ENCODE measurements at regions not wholly inside any gene's neighbourhood (a gene's known extent, or its start where the extent isn't known, plus 50 kb on each side); places are given as distances from the start of the nearest gene placed in this dataset.

DNA sequence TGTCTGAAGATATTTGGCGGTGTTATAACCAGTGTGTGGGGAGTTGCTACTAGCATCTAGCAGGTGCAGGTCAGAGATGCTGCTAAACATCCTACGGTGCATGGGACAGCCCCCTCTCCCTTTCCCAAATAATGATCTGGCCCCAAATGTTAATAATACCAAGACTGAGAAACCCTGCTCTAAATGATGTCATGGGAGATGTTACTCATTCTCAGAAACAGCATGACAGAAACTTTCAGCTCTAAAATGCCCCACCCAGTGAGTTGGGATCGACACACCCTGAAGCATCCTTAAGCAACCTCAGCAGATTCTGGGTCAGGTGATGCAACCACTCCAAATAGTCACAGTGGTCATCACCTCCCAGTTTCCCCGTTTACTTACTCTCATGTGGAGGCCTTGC, 108.8 kb upstream of the MPP7 start:
- Histone ChIP-seq H3K9ac (ENCODE audit: low read length) (peak overlapping the region; percentile 19; the same call in 1 of the 2 replicates), H3K9me3 (ENCODE audit: insufficient read depth, low read length) (no peaks in the 10 kb centered on the region), H3K79me2 (ENCODE audit: low read length) (no peaks in the 10 kb centered on the region), H4K20me1 (ENCODE audit: insufficient read depth, low read length) (no peaks in the 10 kb centered on the region), H3K36me3 (replicated peaks; ENCODE audit: low read depth, low read length) (peaks cover 3% of the 10 kb centered on the region), H2AFZ (ENCODE audit: low read depth, low read length) (no peak overlapping the region), H3K4me3 (ENCODE audit: low read length) (peak overlapping the region; percentile 35; the same call in 1 of the 2 replicates), H3K4me1 (ENCODE audit: low read length) (peaks cover 43% of the 10 kb centered on the region), H3K4me2 (ENCODE audit: low read length) (peak overlapping the region; percentile 58), H3K27me3 (ENCODE audit: low read depth, low read length) (no peaks in the 10 kb centered on the region), H3K27ac (ENCODE audit: low read length) (peak overlapping the region; percentile 86)
- no peak for TF ChIP-seq EZH2phosphoT487 (IDR thresholded peaks at IDR 0.05; ENCODE audit: low read depth)
- TF ChIP-seq, protein P1, sequence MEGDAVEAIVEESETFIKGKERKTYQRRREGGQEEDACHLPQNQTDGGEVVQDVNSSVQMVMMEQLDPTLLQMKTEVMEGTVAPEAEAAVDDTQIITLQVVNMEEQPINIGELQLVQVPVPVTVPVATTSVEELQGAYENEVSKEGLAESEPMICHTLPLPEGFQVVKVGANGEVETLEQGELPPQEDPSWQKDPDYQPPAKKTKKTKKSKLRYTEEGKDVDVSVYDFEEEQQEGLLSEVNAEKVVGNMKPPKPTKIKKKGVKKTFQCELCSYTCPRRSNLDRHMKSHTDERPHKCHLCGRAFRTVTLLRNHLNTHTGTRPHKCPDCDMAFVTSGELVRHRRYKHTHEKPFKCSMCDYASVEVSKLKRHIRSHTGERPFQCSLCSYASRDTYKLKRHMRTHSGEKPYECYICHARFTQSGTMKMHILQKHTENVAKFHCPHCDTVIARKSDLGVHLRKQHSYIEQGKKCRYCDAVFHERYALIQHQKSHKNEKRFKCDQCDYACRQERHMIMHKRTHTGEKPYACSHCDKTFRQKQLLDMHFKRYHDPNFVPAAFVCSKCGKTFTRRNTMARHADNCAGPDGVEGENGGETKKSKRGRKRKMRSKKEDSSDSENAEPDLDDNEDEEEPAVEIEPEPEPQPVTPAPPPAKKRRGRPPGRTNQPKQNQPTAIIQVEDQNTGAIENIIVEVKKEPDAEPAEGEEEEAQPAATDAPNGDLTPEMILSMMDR (IDR thresholded peaks at IDR 0.05; ENCODE audit: low read depth, low read length), result no peak

DNA sequence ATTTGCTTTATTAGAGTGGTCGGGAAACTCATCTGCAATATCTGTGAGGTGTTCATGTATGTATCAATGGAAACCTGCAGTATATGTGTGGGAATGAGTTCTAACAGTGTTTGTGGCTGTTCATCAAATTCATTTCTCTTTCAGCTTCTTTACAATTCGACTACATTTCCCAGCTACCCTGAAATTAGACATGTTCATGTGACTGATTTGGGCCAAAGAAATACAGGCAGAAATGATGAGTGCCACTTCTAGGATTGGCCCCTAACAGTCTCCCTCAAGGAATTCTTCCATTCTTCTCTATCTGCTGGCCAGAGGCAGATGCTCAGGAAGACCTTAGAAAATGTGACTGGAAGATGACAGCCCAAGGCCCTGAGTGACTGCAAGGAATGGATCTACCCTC, 114.8 kb upstream of the WAC start:
- Histone ChIP-seq H4K20me1 (ENCODE audit: insufficient read depth, low read length) (no peaks in the 10 kb centered on the region), H3K4me2 (ENCODE audit: low read length) (no peak overlapping the region), H3K79me2 (ENCODE audit: low read length) (no peaks in the 10 kb centered on the region), H3K27ac (ENCODE audit: low read length) (no peak overlapping the region), H3K4me1 (ENCODE audit: low read length) (peaks cover 29% of the 10 kb centered on the region), H3K27me3 (ENCODE audit: low read depth, low read length) (no peaks in the 10 kb centered on the region), H3K4me3 (ENCODE audit: low read length) (no peak overlapping the region), H3K36me3 (replicated peaks; ENCODE audit: low read depth, low read length) (no peaks in the 10 kb centered on the region), H2AFZ (ENCODE audit: low read depth, low read length) (no peak overlapping the region), H3K9me3 (ENCODE audit: insufficient read depth, low read length) (no peaks in the 10 kb centered on the region), H3K9ac (ENCODE audit: low read length) (no peak overlapping the region)
- TF ChIP-seq, protein P1 (IDR thresholded peaks at IDR 0.05; ENCODE audit: low read depth, low read length), result no peak
- TF ChIP-seq EZH2phosphoT487 (IDR thresholded peaks at IDR 0.05; ENCODE audit: low read depth), result no peak

DNA sequence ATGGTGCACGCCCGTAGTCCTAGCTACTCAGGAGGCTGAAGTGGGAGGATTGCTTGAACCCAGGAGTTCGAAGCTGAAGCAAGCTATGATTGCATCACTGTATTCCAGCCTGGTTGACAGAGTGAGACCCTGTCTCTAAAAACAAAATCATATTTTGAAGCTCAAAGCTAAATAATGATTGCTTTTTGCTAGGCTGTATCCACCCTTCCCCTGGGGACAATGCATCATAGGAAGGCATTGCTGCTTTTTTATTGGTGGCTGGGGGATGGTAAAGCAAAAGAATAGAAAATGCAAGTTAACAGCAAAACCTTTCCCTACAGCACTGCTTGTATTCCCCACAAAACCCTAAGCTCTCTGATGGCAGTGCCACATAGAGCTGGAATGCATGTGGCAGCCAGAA, 107.5 kb upstream of the WAC start:
- Histone ChIP-seq H3K9ac (ENCODE audit: low read length) (no peak overlapping the region), H2AFZ (ENCODE audit: low read depth, low read length) (no peak overlapping the region), H3K4me1 (ENCODE audit: low read length) (peaks cover 10% of the 10 kb centered on the region), H3K4me3 (ENCODE audit: low read length) (no peak overlapping the region), H3K4me2 (ENCODE audit: low read length) (no peak overlapping the region), H3K27ac (ENCODE audit: low read length) (no peak overlapping the region), H3K36me3 (replicated peaks; ENCODE audit: low read depth, low read length) (peaks cover 3% of the 10 kb centered on the region), H3K9me3 (ENCODE audit: insufficient read depth, low read length) (0 out of 2 replicates have a peak, but pooled peaks cover 5% of the 10 kb centered on the region), H3K79me2 (ENCODE audit: low read length) (no peaks in the 10 kb centered on the region), H4K20me1 (ENCODE audit: insufficient read depth, low read length) (no peaks in the 10 kb centered on the region), H3K27me3 (ENCODE audit: low read depth, low read length) (no peaks in the 10 kb centered on the region)
- TF ChIP-seq, protein P1 (IDR thresholded peaks at IDR 0.05; ENCODE audit: low read depth, low read length), result no peak
- TF ChIP-seq EZH2phosphoT487 (IDR thresholded peaks at IDR 0.05; ENCODE audit: low read depth), result no peak

DNA sequence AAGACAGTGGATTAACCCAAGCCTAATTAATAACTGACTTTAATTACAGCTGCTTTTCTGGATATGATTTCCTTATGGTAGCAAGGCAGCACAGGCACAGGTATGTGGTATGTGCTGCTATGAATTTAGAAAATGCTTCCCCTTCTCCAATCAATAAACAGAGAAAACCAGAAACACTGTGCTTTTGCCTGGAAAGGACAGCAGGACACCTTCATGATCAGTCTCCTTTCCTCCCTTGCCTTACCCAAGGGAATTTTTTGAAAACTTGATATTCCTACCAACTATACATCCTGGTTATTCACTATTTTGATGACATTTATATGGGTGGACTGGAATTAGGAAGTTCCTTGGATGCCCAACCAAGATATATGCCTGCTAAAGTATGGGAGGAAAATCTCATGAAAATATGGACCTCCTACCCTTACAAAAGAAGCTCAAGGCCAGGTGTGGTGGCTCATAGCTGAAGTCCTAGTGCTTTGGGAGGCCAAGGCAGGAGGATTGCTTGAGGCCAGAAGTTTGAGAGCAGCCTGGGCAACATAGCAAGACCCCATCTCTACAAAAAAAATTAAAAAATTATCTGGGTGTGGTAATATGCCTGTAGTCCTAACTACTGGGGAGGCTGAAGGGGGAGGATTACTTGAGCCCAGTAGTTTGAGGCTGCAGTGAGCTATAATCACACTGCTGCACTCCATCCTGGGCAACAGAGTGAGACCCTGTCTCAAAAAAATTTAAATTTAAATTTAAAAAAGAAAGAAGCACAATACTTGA, 106.3 kb upstream of the WAC start:
- H2AFZ ChIP-seq (ENCODE audit: low read depth, low read length), result no peak overlapping the region
- TF ChIP-seq EZH2phosphoT487 (IDR thresholded peaks at IDR 0.05; ENCODE audit: low read depth), result no peak
- TF ChIP-seq, protein P1 (IDR thresholded peaks at IDR 0.05; ENCODE audit: low read depth, low read length), result no peak
- H3K9ac ChIP-seq (ENCODE audit: low read length), result no peak overlapping the region
- peaks cover 3% of the 10 kb centered on the region for H3K36me3 ChIP-seq (replicated peaks; ENCODE audit: low read depth, low read length)
- 0 out of 2 replicates have a peak, but pooled peaks cover 5% of the 10 kb centered on the region for H3K9me3 ChIP-seq (ENCODE audit: insufficient read depth, low read length)
- no peak overlapping the region for H3K27ac ChIP-seq (ENCODE audit: low read length)
- H3K4me2 ChIP-seq (ENCODE audit: low read length), result no peak overlapping the region
- H3K4me1 ChIP-seq (ENCODE audit: low read length), result peaks cover 10% of the 10 kb centered on the region
- no peaks in the 10 kb centered on the region for H3K27me3 ChIP-seq (ENCODE audit: low read depth, low read length)
- no peaks in the 10 kb centered on the region for H4K20me1 ChIP-seq (ENCODE audit: insufficient read depth, low read length)
- H3K79me2 ChIP-seq (ENCODE audit: low read length), result no peaks in the 10 kb centered on the region
- no peak overlapping the region for H3K4me3 ChIP-seq (ENCODE audit: low read length)
